C4-2B (cell line): ENCODE measurements at regions not wholly inside any gene's neighbourhood (a gene's known extent, or its start where the extent isn't known, plus 50 kb on each side); places are given as distances from the start of the nearest gene placed in this dataset.
"Not testable (repeated sequence)": the region's sequence is repeated elsewhere in the genome, so short reads cannot be mapped to it uniquely, and the experiment has no call there.

ENCODE experiments used
- ZFX ChIP-seq: fragments of 450-650 bp; IDR thresholded peaks from 2 replicates; pipeline ENCODE4 v1.6.1; 2017
- TF ChIP-seq, protein P1 (sequence below): fragments of 450-650 bp; conservative IDR thresholded peaks from 2 replicates; pipeline ENCODE4 v1.5.1; 2017; ENCODE audit warnings: mild to moderate bottlenecking

DNA sequence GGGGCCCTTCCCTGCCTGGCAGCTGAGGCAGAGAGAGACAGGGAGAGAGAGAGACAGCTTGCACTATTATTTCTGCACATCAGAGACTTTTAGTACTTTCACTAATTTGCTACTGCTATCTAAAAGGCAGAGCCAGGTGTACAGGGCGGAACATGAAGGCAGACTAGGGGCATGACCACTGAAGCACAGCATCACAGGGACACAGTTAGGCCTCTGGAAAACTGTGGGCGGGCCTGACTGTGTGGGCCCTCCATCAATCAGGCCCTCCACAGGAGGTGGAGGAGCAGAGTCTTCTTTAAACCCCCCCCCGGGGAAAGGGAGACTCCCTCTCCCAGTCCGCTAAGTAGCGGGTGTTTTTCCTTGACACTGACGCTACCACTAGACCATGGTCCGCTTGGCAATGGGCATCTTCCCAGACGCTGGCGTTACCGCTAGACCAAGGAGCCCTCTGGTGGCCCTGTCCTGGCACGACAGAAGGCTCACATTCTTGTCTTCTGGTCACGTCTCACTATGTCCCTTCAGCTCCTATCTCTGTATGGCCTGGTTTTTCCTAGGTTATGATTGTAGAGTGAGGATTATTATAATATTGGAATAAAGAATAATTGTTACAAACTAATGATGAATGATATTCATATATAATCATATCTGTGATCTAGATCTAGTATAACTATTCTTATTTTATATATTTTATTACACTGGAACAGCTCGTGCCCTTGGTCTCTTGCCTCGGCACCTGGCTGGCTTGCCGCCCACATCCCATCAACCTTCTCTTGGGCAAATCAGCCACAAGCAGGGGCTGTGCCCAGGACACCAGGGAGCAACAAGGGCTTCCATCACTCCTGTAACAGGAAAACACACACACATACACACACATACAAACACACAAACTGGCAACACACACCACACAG lies 60.7 kb upstream of the PPP2R2D start:
- TF ChIP-seq, protein P1, sequence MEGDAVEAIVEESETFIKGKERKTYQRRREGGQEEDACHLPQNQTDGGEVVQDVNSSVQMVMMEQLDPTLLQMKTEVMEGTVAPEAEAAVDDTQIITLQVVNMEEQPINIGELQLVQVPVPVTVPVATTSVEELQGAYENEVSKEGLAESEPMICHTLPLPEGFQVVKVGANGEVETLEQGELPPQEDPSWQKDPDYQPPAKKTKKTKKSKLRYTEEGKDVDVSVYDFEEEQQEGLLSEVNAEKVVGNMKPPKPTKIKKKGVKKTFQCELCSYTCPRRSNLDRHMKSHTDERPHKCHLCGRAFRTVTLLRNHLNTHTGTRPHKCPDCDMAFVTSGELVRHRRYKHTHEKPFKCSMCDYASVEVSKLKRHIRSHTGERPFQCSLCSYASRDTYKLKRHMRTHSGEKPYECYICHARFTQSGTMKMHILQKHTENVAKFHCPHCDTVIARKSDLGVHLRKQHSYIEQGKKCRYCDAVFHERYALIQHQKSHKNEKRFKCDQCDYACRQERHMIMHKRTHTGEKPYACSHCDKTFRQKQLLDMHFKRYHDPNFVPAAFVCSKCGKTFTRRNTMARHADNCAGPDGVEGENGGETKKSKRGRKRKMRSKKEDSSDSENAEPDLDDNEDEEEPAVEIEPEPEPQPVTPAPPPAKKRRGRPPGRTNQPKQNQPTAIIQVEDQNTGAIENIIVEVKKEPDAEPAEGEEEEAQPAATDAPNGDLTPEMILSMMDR: peak; percentile 88
- TF ChIP-seq ZFX: not testable (repeated sequence)
